ENCODE measurements at regions not wholly inside any gene's neighbourhood (a gene's known extent, or its start where the extent isn't known, plus 50 kb on each side); places are given as distances from the start of the nearest gene placed in this dataset.

DNA sequence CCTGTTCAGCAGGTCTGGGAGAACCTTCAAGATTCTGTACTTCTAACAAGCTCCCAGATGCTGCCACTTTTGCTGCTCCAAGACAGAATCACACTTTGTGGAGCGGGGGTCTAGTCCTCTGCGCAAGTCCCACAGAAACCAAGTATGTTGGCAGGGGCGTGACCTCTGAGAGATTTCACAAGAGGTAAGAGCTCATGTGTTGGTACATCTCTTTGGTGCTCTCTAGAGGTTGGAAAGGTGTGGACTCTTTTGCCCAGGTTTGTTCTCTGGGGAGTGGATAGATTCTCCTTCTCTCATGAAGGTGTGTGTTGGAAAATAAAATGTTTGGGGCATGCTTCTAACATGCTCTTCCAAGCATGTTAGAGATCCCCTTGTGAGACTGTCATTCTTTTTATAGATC lies 340.9 kb upstream of the IRAK1BP1 start:
- TF ChIP-seq CTCF (IDR thresholded peaks at IDR 0.05; ENCODE audit: borderline replicate concordance, extremely low read depth, low read length, poor library complexity, severe bottlenecking) (no peak), EZH2 (IDR thresholded peaks at IDR 0.05; ENCODE audit: borderline replicate concordance, low read depth, low read length, severe bottlenecking) (no peak)

Measured in DND-41 (cell line).